ENCODE measurements at regions not wholly inside any gene's neighbourhood (a gene's known extent, or its start where the extent isn't known, plus 50 kb on each side); places are given as distances from the start of the nearest gene placed in this dataset.
A peak's percentile ranks its signal among the peaks of the same experiment; 100 is the strongest.
"Not testable (repeated sequence)": the region's sequence is repeated elsewhere in the genome, so short reads cannot be mapped to it uniquely, and the experiment has no call there.

DNA sequence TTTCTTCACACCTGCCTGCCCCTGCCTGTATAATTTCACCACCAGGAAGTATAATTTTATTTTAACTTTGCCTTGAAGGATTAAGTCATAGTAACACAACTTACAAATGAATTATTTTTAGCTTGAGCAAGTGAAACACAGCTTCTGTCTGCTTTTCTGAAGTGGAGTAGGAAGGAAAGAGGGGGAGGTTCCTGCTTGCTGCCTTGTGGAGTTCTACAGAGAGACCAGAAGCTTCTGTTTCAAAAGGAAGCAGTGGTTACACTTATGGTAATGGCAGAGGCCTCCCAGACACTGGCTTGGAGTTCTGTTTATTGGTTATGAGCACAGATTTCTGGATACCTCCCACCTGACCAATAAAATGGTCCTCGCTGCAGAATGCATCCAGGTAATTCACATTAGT, 159.6 kb downstream of the TMEM200A start:
- no peak for DNase-seq
- Mint-ChIP-seq H3K4me1 (ENCODE audit: low read depth) (peaks cover 38% of the 10 kb centered on the region), H3K27ac (no peak overlapping the region), H3K27me3 (no peaks in the 10 kb centered on the region), H3K4me3 (no peak overlapping the region), H3K9me3 (peaks cover 18% of the 10 kb centered on the region), H3K36me3 (ENCODE audit: low read depth) (no peaks in the 10 kb centered on the region)

DNA sequence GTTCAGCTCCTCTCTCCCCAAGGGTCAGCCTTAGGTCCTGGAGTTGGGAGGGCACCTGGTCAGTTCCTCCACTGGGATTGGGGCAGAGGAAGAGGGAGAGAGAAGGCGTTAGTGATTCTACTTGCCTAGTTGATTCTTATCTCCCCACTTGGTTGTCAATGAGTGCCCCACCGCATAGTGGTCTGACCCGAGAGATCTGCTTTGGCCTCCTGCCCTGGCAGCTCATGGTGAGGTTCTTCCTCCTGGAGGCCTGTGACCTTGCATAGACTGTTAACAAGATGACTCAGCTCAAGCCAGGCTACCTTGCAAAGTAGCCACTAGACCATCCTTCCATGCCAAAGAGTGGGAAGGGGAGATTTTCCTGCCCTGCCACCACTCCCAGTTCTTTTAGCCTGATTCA, 160.6 kb downstream of the TMEM200A start:
- peaks cover 12% of the 10 kb centered on the region for H3K9me3 Mint-ChIP-seq

DNA sequence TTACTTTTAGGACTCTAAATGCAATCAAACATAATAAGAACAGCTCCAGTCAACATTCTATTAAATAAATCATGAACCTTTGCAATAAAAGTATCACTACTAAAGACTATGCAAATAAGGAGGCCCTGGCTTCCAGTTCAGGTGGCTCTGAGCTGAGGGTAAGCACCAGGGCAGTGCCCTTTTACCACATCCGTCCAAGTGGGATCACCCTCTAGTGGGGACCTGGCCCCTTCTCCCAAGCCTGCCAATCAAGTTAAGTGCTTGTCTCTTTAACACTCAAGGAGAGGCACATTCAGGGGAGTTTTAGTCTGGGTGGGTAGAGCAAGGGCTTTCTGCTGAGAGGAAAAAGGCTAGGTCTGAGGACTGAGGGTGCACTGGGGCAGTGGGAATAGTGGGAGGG, 161.4 kb downstream of the TMEM200A start:
- Mint-ChIP-seq H3K27me3 (no peaks in the 10 kb centered on the region), H3K4me1 (ENCODE audit: low read depth) (peaks cover 35% of the 10 kb centered on the region), H3K9me3 (peaks cover 12% of the 10 kb centered on the region), H3K36me3 (ENCODE audit: low read depth) (no peaks in the 10 kb centered on the region), H3K4me3 (no peak overlapping the region), H3K27ac (no peak overlapping the region)
- no peak for DNase-seq

More for the DNA sequence above, 160.6 kb downstream of the TMEM200A start:
- no peak for DNase-seq
- H3K27ac Mint-ChIP-seq, result no peak overlapping the region
- H3K36me3 Mint-ChIP-seq (ENCODE audit: low read depth), result no peaks in the 10 kb centered on the region
- H3K27me3 Mint-ChIP-seq, result no peaks in the 10 kb centered on the region
- H3K4me3 Mint-ChIP-seq, result no peak overlapping the region
- H3K4me1 Mint-ChIP-seq (ENCODE audit: low read depth), result peaks cover 35% of the 10 kb centered on the region

DNA sequence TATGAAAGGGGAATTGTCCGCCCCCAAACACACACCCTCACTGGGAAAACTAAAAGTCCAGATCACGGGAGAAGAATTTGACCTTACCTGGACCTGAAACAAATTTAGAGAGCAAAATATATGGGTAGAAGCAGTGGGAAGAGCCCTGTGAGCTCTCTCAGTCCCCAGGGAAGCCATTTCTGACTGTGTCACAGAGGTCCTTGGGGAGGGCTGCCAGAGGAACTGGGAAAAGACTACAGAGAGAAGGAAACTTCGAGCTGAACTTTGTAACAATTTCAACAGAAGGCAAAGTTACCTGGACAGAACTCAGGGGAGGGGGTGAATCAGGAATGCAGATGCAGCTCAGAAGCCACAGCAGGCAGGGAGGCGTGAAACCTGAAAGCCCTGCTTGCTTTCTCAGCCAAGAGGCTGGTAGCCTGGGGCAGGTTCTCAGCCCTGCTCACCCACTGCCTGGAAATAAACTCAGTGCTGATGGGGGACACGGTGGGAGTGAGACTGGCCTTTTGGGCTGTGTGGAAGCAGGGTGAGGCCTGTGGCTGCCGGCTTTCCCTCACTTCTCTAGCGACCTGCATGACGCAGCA, 163.8 kb downstream of the TMEM200A start:
- H3K27me3 Mint-ChIP-seq, result no peaks in the 10 kb centered on the region

DNA sequence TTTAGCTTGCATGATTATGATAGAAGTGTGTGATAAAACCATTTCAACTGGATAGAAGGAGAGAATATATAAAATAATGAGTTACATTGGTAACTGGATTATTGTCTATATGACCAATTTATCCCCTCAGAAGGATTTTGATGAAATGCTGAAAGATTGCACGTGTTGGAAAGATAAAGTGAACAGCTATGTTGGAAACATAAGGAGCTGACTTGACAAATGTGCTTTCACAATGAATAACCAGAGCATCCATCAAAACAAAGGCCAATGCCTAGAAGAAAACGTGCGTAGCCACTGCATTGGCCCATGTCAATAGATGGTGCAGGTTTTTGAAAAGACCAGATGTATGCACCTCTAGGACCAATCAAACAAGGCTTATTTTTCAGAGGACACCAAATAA, 168.8 kb downstream of the TMEM200A start:
- H3K4me3 Mint-ChIP-seq, result no peak overlapping the region
- peaks cover 11% of the 10 kb centered on the region for H3K4me1 Mint-ChIP-seq (ENCODE audit: low read depth)
- peaks cover 18% of the 10 kb centered on the region for H3K36me3 Mint-ChIP-seq (ENCODE audit: low read depth)
- H3K27me3 Mint-ChIP-seq, result no peaks in the 10 kb centered on the region
- no peak for DNase-seq
- H3K9me3 Mint-ChIP-seq, result peaks cover 21% of the 10 kb centered on the region
- H3K27ac Mint-ChIP-seq, result no peak overlapping the region

More for the DNA sequence above, 163.8 kb downstream of the TMEM200A start:
- H3K4me3 Mint-ChIP-seq, result no peak overlapping the region
- H3K4me1 Mint-ChIP-seq (ENCODE audit: low read depth), result peaks cover 23% of the 10 kb centered on the region
- H3K9me3 Mint-ChIP-seq, result peaks cover 10% of the 10 kb centered on the region
- DNase-seq, result no peak
- H3K36me3 Mint-ChIP-seq (ENCODE audit: low read depth), result no peaks in the 10 kb centered on the region
- no peak overlapping the region for H3K27ac Mint-ChIP-seq

DNA sequence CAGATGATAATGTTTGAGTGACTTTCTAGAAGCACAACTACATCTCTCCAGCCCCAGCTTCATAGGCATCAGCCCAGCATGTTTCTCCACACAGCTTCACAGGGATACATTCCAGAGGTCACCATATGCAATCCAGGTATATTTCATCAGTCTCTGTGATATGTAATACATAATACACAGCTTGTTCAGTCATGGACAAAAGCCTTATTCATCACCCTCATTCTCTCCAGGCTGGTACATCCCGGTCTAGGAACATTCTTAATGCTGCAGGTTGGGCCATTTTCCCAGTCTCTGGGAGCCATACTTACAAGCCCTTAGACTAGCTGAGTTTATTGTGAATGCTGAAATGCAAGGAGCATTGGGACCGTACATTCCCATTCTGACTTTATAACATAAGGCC, 169.4 kb downstream of the TMEM200A start:
- no peak overlapping the region for H3K4me3 Mint-ChIP-seq

DNA sequence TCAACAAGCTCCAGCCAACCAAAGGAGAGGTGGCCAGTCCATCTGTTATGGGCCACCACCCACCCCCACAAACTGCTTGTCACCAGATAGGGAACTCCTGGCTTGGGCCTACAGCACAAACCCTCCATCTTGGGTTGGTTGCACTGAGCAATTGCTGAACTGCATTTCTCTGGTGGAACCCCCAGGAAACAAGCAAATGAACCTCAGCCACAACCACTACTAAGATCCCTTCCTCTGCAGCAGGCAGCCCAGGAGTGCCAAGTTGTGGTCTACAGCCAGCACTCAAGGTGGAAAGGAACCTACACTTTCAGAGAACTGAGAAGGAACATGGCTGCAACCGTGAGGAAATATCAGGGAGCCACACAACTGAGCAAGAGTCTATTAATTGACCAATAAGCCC, 171.6 kb downstream of the TMEM200A start:
- Mint-ChIP-seq H3K4me1 (ENCODE audit: low read depth) (peaks cover 11% of the 10 kb centered on the region), H3K27ac (no peak overlapping the region), H3K27me3 (no peaks in the 10 kb centered on the region), H3K36me3 (ENCODE audit: low read depth) (peaks cover 18% of the 10 kb centered on the region), H3K9me3 (peaks cover 24% of the 10 kb centered on the region), H3K4me3 (no peak overlapping the region)
- DNase-seq, result no peak

More for the DNA sequence above, 169.4 kb downstream of the TMEM200A start:
- no peaks in the 10 kb centered on the region for H3K27me3 Mint-ChIP-seq
- no peak for DNase-seq
- peaks cover 18% of the 10 kb centered on the region for H3K36me3 Mint-ChIP-seq (ENCODE audit: low read depth)
- H3K9me3 Mint-ChIP-seq, result peaks cover 21% of the 10 kb centered on the region
- H3K4me1 Mint-ChIP-seq (ENCODE audit: low read depth), result peaks cover 11% of the 10 kb centered on the region
- H3K27ac Mint-ChIP-seq, result no peak overlapping the region

DNA sequence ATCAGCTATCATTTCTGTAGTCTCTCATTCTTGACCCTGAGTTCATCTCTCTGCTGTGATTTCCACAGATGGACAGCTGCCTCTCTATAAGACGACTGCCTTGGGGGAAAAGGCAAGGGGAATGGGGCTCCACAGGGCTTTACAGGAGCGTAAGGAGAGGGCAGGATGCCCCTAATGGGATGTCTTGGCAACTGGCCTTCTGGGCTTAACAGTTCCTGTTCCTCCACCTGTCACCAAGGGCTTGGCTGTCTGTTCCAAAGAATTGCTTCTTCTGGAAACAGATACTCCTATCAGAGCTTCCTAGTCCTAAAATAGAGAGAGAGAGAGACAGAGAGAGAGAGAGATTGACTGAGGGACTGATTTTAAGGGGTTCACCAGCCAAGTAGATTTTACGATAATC, 181.9 kb downstream of the TMEM200A start:
- H3K9me3 Mint-ChIP-seq, result no peaks in the 10 kb centered on the region
- H3K27ac Mint-ChIP-seq, result no peak overlapping the region
- H3K4me3 Mint-ChIP-seq, result no peak overlapping the region
- no peaks in the 10 kb centered on the region for H3K27me3 Mint-ChIP-seq
- no peaks in the 10 kb centered on the region for H3K36me3 Mint-ChIP-seq (ENCODE audit: low read depth)
- H3K4me1 Mint-ChIP-seq (ENCODE audit: low read depth), result no peaks in the 10 kb centered on the region
- DNase-seq, result no peak

DNA sequence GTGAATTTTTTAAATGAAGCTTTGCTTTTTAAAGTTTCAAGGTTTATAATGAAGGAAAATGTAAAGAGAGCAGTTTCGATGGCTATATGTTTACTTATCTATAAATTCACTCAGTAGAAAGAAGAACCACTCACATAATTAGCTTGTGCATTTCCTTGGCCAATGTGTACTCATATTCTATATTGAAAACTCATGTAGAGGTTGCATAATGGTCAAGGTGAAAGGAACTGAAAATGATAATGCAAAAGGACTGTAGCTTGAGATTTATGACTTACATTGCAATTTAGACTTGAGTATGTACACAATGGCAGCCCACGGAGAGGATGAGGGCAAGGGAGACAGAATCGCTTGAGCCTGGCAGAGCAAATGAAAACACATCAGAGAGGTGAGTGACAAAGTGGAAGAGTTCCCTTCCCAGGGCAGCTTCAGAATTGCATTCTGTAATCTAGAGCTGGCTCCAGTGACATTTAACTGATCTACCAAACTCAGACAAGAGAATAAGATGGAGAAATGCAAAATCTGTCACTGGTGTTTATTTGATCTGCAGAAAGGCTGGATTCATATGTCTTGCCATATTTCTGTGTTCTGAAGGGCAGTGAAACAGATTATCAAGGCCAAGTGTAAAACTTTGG, 191.8 kb downstream of the TMEM200A start:
- H3K27me3 Mint-ChIP-seq, result no peaks in the 10 kb centered on the region
- H3K4me3 Mint-ChIP-seq, result no peak overlapping the region
- no peaks in the 10 kb centered on the region for H3K36me3 Mint-ChIP-seq (ENCODE audit: low read depth)
- H3K27ac Mint-ChIP-seq, result no peak overlapping the region
- H3K4me1 Mint-ChIP-seq (ENCODE audit: low read depth), result peaks cover 30% of the 10 kb centered on the region
- DNase-seq, result no peak
- H3K9me3 Mint-ChIP-seq, result peaks cover 3% of the 10 kb centered on the region

DNA sequence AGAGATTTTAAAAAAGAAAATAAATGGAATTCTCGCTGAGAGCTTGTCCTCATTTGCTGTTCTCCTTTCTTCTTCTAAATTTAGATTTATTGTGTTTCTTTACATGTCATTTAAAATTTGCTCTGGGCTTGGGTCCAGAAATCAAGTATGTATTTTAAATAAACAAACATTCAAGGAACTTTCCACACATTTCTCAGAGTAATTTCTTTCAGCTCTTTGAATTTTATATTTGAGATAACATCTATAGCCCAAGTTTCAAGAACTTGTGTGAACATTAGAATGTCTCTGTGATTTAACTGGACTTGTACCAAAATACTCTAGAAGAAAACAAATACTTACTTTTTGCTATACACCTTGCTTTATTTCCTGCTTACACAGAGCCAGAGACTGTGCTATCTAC, 192.3 kb downstream of the TMEM200A start:
- peaks cover 3% of the 10 kb centered on the region for H3K9me3 Mint-ChIP-seq
- H3K27ac Mint-ChIP-seq, result no peak overlapping the region
- H3K4me1 Mint-ChIP-seq (ENCODE audit: low read depth), result peaks cover 32% of the 10 kb centered on the region
- DNase-seq, result no peak
- H3K4me3 Mint-ChIP-seq, result no peak overlapping the region
- H3K36me3 Mint-ChIP-seq (ENCODE audit: low read depth), result no peaks in the 10 kb centered on the region
- no peaks in the 10 kb centered on the region for H3K27me3 Mint-ChIP-seq

DNA sequence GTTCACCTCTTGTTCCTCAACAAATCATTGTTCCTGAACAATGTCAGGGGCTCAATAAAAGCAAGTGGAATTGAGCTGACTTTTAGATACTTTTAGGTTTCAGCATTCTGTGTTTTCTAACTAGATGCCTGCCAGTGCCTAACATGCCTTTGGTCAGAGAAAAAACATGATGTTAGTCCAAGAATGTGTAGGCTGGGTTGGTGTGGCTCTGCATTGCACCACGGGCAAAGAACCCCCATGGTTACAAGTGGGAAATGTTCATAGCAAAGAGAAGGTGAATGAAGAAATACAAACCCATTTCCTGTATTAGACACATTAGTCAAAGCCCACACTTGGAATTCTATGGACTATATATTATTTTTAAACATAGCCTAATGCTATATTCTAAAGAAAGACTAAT, 193.3 kb downstream of the TMEM200A start:
- H3K9me3 Mint-ChIP-seq, result peaks cover 3% of the 10 kb centered on the region
- DNase-seq, result no peak
- peaks cover 40% of the 10 kb centered on the region for H3K4me1 Mint-ChIP-seq (ENCODE audit: low read depth)
- H3K4me3 Mint-ChIP-seq, result no peak overlapping the region
- no peaks in the 10 kb centered on the region for H3K36me3 Mint-ChIP-seq (ENCODE audit: low read depth)
- H3K27ac Mint-ChIP-seq, result no peak overlapping the region
- no peaks in the 10 kb centered on the region for H3K27me3 Mint-ChIP-seq

DNA sequence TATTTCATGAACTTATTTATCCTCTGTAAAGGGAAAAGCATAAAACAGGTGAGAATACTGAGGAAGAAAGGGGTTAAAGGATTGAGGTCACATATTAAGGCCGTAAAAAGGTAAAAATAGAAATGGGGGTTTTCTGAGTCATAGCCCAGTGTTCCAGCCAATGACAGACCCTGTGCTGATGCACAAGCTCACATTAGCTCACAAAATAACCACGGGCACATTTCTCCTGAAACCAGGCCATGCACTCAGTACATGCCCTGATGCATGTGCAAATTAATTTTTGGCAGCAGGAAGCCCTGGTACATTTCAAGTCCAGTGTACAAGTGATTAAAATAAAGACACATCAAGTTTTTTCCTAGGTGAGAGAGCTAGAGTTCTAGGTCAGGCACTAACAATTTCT, 194.4 kb downstream of the TMEM200A start:
- no peaks in the 10 kb centered on the region for H3K27me3 Mint-ChIP-seq
- DNase-seq, result no peak
- H3K9me3 Mint-ChIP-seq, result peaks cover 3% of the 10 kb centered on the region
- H3K4me1 Mint-ChIP-seq (ENCODE audit: low read depth), result peaks cover 43% of the 10 kb centered on the region
- H3K36me3 Mint-ChIP-seq (ENCODE audit: low read depth), result no peaks in the 10 kb centered on the region
- H3K4me3 Mint-ChIP-seq, result no peak overlapping the region
- H3K27ac Mint-ChIP-seq, result no peak overlapping the region

DNA sequence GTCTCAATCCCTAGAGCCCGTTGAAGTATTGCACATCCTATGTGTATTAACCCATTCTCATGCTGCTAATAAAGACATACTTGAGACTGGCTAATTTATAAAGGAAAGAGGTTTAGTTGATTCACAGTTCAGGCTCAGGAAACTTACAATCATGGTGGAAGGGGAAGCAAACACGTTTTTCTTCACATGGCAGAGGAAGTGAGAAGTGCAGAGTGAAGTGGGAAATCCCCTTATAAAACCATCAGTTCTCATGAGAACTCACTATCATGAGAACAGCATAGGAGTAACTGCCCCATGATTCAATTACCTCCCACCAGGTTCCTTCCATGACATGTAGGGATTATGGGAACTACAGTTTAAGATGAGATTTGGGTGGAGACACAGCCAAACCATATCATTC, 195.3 kb downstream of the TMEM200A start:
- not testable (repeated sequence) for H3K36me3 Mint-ChIP-seq (ENCODE audit: low read depth); H3K9me3 Mint-ChIP-seq; DNase-seq; H3K4me3 Mint-ChIP-seq; H3K27me3 Mint-ChIP-seq
- peaks cover 43% of the 10 kb centered on the region for H3K4me1 Mint-ChIP-seq (ENCODE audit: low read depth)
- peak overlapping the region; percentile 29 for H3K27ac Mint-ChIP-seq

DNA sequence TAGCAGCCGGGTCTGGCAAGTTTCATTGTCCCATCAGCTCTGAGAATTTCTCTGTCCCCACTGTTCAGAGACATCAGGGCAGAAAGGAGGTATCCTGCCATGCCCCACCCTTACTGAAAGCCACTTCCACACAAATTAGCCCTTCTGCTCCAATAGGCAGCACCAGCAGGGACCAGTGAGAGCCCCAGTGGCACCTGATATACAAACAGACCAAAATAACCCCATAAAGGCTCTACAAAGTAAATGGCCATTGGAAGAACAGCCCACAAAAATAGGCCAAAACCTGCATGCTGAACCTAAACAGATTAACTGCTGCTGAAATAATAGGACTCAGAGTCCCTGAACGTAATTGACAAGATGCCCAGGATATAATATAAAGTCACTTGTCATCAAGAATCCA, 199.9 kb downstream of the TMEM200A start:
- H3K4me1 Mint-ChIP-seq (ENCODE audit: low read depth), result peaks cover 29% of the 10 kb centered on the region
- no peaks in the 10 kb centered on the region for H3K27me3 Mint-ChIP-seq
- H3K36me3 Mint-ChIP-seq (ENCODE audit: low read depth), result no peaks in the 10 kb centered on the region

DNA sequence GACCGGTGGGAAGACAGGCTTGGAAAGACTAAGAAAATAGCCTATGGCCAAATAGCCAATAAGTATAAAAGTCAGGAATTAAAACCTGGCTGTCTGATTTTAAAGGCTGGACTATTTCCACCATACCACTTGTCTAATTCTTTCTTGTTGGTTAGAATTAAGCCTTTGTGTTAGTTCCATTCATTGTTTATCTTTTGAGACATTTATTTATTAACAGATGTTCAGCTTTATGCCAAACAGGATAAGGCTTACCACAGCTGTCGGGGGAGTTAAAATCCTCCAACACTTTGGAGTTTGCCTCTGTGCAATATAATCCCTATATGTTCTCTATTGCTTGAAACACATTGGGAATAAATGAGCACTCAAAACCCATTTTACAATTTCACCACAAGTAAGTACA, 208.3 kb downstream of the TMEM200A start:
- Mint-ChIP-seq H3K9me3 (no peaks in the 10 kb centered on the region), H3K27ac (no peak overlapping the region), H3K36me3 (ENCODE audit: low read depth) (no peaks in the 10 kb centered on the region), H3K4me1 (ENCODE audit: low read depth) (peaks cover 44% of the 10 kb centered on the region), H3K4me3 (no peak overlapping the region), H3K27me3 (no peaks in the 10 kb centered on the region)
- DNase-seq, result no peak

More for the DNA sequence above, 199.9 kb downstream of the TMEM200A start:
- DNase-seq, result no peak
- Mint-ChIP-seq H3K27ac (no peak overlapping the region), H3K4me3 (no peak overlapping the region), H3K9me3 (peaks cover 3% of the 10 kb centered on the region)

All from activated T-cell treated with anti-CD3 and anti-CD28 coated beads, Interleukin-2, amount 50 U/mL, for 24 hours (primary cell).